ENCODE measurements at regions not wholly inside any gene's neighbourhood (a gene's known extent, or its start where the extent isn't known, plus 50 kb on each side); places are given as distances from the start of the nearest gene placed in this dataset.

DNA sequence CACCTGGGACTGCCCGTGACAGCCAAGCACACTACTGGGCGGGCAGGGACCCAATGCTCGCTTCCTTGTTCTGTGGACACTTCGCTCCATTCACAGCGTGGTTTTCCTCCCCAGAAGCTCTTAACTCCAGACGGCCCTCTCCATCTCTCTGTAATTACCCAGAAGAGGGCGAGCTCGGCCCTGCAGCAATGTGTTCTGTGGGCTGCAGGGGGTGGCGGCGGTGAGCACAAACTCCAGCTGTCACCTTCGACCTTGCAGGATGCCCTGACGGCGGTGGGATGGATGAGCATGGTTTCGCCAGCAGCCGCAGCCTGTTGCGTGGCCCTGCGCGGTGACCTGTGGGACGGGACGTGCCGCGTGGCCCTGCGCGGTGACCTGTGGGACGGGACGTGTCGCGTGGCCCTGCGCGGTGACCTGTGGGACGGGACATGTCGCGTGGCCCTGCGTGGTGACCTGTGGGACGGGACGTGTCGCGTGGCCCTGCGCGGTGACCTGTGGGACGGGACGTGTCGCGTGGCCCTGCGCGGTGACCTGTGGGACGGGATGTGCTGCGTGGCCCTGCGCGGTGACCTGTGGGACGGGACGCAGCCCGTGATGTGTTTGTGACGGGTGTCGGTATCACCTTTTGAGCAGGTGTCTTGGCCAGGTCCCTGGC lies 1204.7 kb downstream of the BRD1 start:
- TF ChIP-seq GATA3 (IDR thresholded peaks at IDR 0.05; ENCODE audit: low read depth, low read length): no peak
- TF ChIP-seq GATA2 (IDR thresholded peaks at IDR 0.05; ENCODE audit: low read depth, low read length): no peak
